ENCODE measurements at regions not wholly inside any gene's neighbourhood (a gene's known extent, or its start where the extent isn't known, plus 50 kb on each side); places are given as distances from the start of the nearest gene placed in this dataset.
"Not testable (repeated sequence)": the region's sequence is repeated elsewhere in the genome, so short reads cannot be mapped to it uniquely, and the experiment has no call there.

GRCh38 chr18:60188958-60189357 lies 183.6 kb downstream of the MC4R start:
- no peak overlapping the region for H3K4me3 ChIP-seq (ENCODE audit: low read depth, poor library complexity, severe bottlenecking)
- DNase-seq (ENCODE audit: low spot score in 2 of 2), result no peak
- 10 to 29% methylated on average over 4 of the region's 4 CpGs for WGBS, 2 donors
- TF ChIP-seq POLR2A (IDR thresholded peaks at IDR 0.05), result no peak
- intact Hi-C loops (cut with DNase I; ENCODE audit: low total_unique reads), result no loop called here

GRCh38 chr18:60182223-60182622 lies 190.4 kb downstream of the MC4R start:
- no peak overlapping the region for H3K4me3 ChIP-seq (ENCODE audit: low read depth, poor library complexity, severe bottlenecking)
- intact Hi-C loops (cut with DNase I; ENCODE audit: low total_unique reads), result no loop called here
- DNase-seq (ENCODE audit: low spot score in 2 of 2), result no peak
- no peak for TF ChIP-seq CTCF (IDR thresholded peaks at IDR 0.05)
- 43 to 61% methylated on average over 1 of the region's 1 CpG for WGBS, 2 donors

- H3K4me3 ChIP-seq (ENCODE audit: low read depth, poor library complexity, severe bottlenecking), result no peak overlapping the region
- DNase-seq (ENCODE audit: low spot score in 2 of 2), result no peak
- TF ChIP-seq POLR2A (IDR thresholded peaks at IDR 0.05) (no peak), CTCF (IDR thresholded peaks at IDR 0.05) (no peak)
- 83 to 85% methylated on average over 5 of the region's 5 CpGs for WGBS, 2 donors
- intact Hi-C loops (cut with DNase I; ENCODE audit: low total_unique reads), result no loop called here
Measured at GRCh38 chr18:60180671-60181070, 191.9 kb downstream of the MC4R start.

GRCh38 chr18:60178224-60178623 lies 194.4 kb downstream of the MC4R start:
- DNase-seq (ENCODE audit: low spot score in 2 of 2); intact Hi-C loops (cut with DNase I; ENCODE audit: low total_unique reads); H3K4me3 ChIP-seq (ENCODE audit: low read depth, poor library complexity, severe bottlenecking): not testable (repeated sequence)
- WGBS, 2 donors, result 94 to 99% methylated on average over 6 of the region's 6 CpGs

GRCh38 chr18:60176259-60176658 lies 196.3 kb downstream of the MC4R start:
- no peak overlapping the region for H3K4me3 ChIP-seq (ENCODE audit: low read depth, poor library complexity, severe bottlenecking)
- 43 to 49% methylated on average over 1 of the region's 1 CpG for WGBS, 2 donors
- DNase-seq (ENCODE audit: low spot score in 2 of 2), result no peak
- intact Hi-C loops (cut with DNase I; ENCODE audit: low total_unique reads), result no loop called here
- TF ChIP-seq POLR2A (IDR thresholded peaks at IDR 0.05), result no peak
- TF ChIP-seq CTCF (IDR thresholded peaks at IDR 0.05), result no peak

- H3K4me3 ChIP-seq (ENCODE audit: low read depth, poor library complexity, severe bottlenecking), result no peak overlapping the region
- intact Hi-C loops (cut with DNase I; ENCODE audit: low total_unique reads), result no loop called here
- TF ChIP-seq CTCF (IDR thresholded peaks at IDR 0.05) (no peak), POLR2A (IDR thresholded peaks at IDR 0.05) (no peak)
- DNase-seq (ENCODE audit: low spot score in 2 of 2), result no peak
- WGBS, 2 donors, result 94 to 98% methylated on average over 2 of the region's 2 CpGs
Measured at GRCh38 chr18:60174832-60175231, 197.7 kb downstream of the MC4R start.

GRCh38 chr18:60172030-60172429 lies 200.5 kb downstream of the MC4R start:
- intact Hi-C loops (cut with DNase I; ENCODE audit: low total_unique reads), result no loop called here
- DNase-seq (ENCODE audit: low spot score in 2 of 2), result no peak
- H3K4me3 ChIP-seq (ENCODE audit: low read depth, poor library complexity, severe bottlenecking), result no peak overlapping the region
- WGBS, 2 donors, result 88 to 90% methylated on average over 2 of the region's 2 CpGs
- no peak for TF ChIP-seq POLR2A (IDR thresholded peaks at IDR 0.05)
- no peak for TF ChIP-seq CTCF (IDR thresholded peaks at IDR 0.05)

All from lower leg skin (tissue), 4 donors.